ENCODE measurements at regions not wholly inside any gene's neighbourhood (a gene's known extent, or its start where the extent isn't known, plus 50 kb on each side); places are given as distances from the start of the nearest gene placed in this dataset.
A peak's percentile ranks its signal among the peaks of the same experiment; 100 is the strongest.

DNA sequence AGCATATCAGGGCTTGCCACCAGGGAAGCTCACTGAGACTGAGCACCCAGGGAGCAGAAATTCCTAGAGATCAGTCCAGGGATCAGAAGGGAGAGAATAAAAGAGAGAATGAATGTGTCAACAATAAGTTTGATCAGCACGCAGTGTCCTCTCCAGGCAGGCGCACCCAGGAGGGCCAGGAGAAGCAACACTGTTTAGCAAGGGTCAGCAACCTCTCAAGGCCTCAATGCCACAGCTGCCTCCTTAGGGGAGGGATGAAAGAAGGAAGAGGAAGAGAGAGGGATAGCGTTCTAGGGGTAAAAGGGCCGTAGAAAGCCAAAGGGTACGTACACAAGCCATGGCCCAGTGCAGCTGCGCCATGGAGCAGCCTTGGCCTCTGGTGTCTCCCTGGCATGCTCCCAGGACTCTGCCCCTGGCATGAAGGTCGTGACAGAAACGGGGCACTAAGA is 399.8 kb downstream of the SHQ1 start:
- Histone ChIP-seq H3K23ac (ENCODE audit: insufficient read length) (no peak overlapping the region), H3K79me1 (ENCODE audit: low read depth, low read length) (no peaks in the 10 kb centered on the region), H3K36me3 (ENCODE audit: control insufficient read depth in 2 of 4, insufficient read depth in 4 of 4, low read length in 3 of 4) (0 out of 8 replicates have a peak, but pooled peaks cover 0 to 2% (median 0%) of the 10 kb centered on the region in 4 experiments), H3K4me1 (replicated peaks in 1 of 4; ENCODE audit: control insufficient read depth in 3 of 4, insufficient read depth in 4 of 4, low read length in 3 of 4) (peaks cover 2 to 6% (median 5%) of the 10 kb centered on the region in 4 experiments; a peak in 5 of 7 replicates), H3K4ac (replicated peaks; ENCODE audit: insufficient read length, low read depth, low read length) (no peak overlapping the region), H4K5ac (ENCODE audit: insufficient read length, low read depth, low read length) (no peak overlapping the region), H4K8ac (ENCODE audit: extremely low read depth, insufficient read depth, low read length) (no peak overlapping the region), H3K4me2 (ENCODE audit: insufficient read depth in 1 of 2, low read depth in 2 of 2, low read length in 2 of 2) (peak overlapping the region in 1 of 2 experiments; percentile 53; a peak in 1 of 4 replicates), H2AK5ac (ENCODE audit: low read depth, low read length) (peak overlapping the region; percentile 82; the same call in 1 of the 2 replicates), H2BK120ac (replicated peaks; ENCODE audit: low read depth, low read length) (no peak overlapping the region), H3K9me3 (ENCODE audit: insufficient read depth in 2 of 2, low read depth in 1 of 2, low read length in 1 of 2) (no peaks in the 10 kb centered on the region), H3K79me2 (ENCODE audit: control insufficient read depth in 1 of 2, insufficient read depth in 2 of 2, low read length in 2 of 2) (peaks cover 27 to 32% of the 10 kb centered on the region in 2 experiments), H2BK5ac (ENCODE audit: low read depth, low read length) (no peak overlapping the region), H4K20me1 (replicated peaks in 1 of 2; ENCODE audit: control insufficient read depth in 1 of 2, insufficient read depth in 2 of 2, low read length in 2 of 2) (peaks cover 11 to 16% of the 10 kb centered on the region in 2 experiments), H3K56ac (replicated peaks; ENCODE audit: insufficient read length, low read depth, low read length) (no peak overlapping the region), H3K27me3 (replicated peaks in 1 of 4; ENCODE audit: control insufficient read depth in 3 of 4, extremely low read depth in 1 of 4, insufficient read depth in 3 of 4, low read length in 3 of 4) (peaks cover 0 to 13% (median 5%) of the 10 kb centered on the region in 4 experiments; a peak in 5 of 7 replicates), H3K9ac (replicated peaks in 1 of 4; ENCODE audit: extremely low read depth in 1 of 4, low read depth in 3 of 4, low read length in 3 of 4) (no peak overlapping the region), H3K14ac (ENCODE audit: insufficient read length) (no peak overlapping the region), H3K27ac (ENCODE audit: low read depth, low read length) (no peak overlapping the region), H2AFZ (ENCODE audit: low read length) (no peak overlapping the region), H3K4me3 (ENCODE audit: extremely low read depth in 1 of 4, insufficient read depth in 2 of 4, low read depth in 3 of 4, low read length in 4 of 4) (no peak overlapping the region), H3K18ac (ENCODE audit: extremely low read depth, low read length) (0 out of 2 replicates have a peak overlapping the region, but pooled peaks have one; percentile 4), H3K23me2 (ENCODE audit: low read depth, low read length) (no peaks in the 10 kb centered on the region; the same call in 1 of the 2 replicates), H2BK20ac (ENCODE audit: low read length) (no peak overlapping the region), H4K91ac (replicated peaks; ENCODE audit: insufficient read length, low read length) (peak overlapping the region; percentile 1), H2BK12ac (ENCODE audit: low read depth, low read length) (peak overlapping the region; percentile 92; the same call in 1 of the 2 replicates), H2BK15ac (ENCODE audit: low read length) (0 out of 2 replicates have a peak overlapping the region, but pooled peaks have one; percentile 93)
- WGBS, 2 experiments (ENCODE audit: extremely low coverage in 1 of 2, insufficient coverage in 1 of 2, insufficient read length in 1 of 2, insufficient replicate concordance in 2 of 2, low coverage in 1 of 2, low lambda C conversion rate in 2 of 2, missing lambda C conversion rate in 1 of 2), result 89% methylated on average over 8 of the region's 8 CpGs; no CpG with 5 or more reads in 1 of the 2 experiments
- DNase-seq (ENCODE audit: low read depth in 1 of 2, low spot score in 2 of 2) (no peak), FAIRE-seq (no peak)
- CTCF ChIA-PET (ENCODE audit: partially characterized antibody), result interaction anchor here (0.6 to 1.4 kb wide), 5 partner anchors 8 to 767 kb away, joined by 3 to 5 read pairs (median 3); no protein-coding TSS in a partner anchor
- POLR2A ChIA-PET (ENCODE audit: partially characterized antibody), result interaction anchor here (0.6 to 1.6 kb wide), 8 partner anchors 9 to 573 kb away, joined by 3 to 7 read pairs (median 4); no protein-coding TSS in a partner anchor
- TF ChIP-seq SIN3A (conservative IDR thresholded peaks at IDR 0.05 in 1 of 2, IDR thresholded peaks at IDR 0.05 in 1 of 2; ENCODE audit: low read depth in 1 of 2, low read length in 2 of 2) (no peak), SIX5 (IDR thresholded peaks at IDR 0.05; ENCODE audit: low read depth, low read length) (no peak), CBX5 (IDR thresholded peaks at IDR 0.05; ENCODE audit: low read depth, low read length) (no peak), KDM1A (IDR thresholded peaks at IDR 0.05; ENCODE audit: borderline replicate concordance, low read length) (no peak), SP2 (IDR thresholded peaks at IDR 0.05; ENCODE audit: low read length) (no peak), RXRA (IDR thresholded peaks at IDR 0.05; ENCODE audit: insufficient read depth, low read depth, low read length) (no peak), KDM5A (IDR thresholded peaks at IDR 0.05; ENCODE audit: low read length) (no peak), PHF8 (conservative IDR thresholded peaks at IDR 0.05; ENCODE audit: low read depth, low read length) (no peak), EGR1 (IDR thresholded peaks at IDR 0.05; ENCODE audit: borderline replicate concordance, low read depth, low read length) (no peak), TAF7 (optimal IDR thresholded peaks at IDR 0.05; ENCODE audit: borderline replicate concordance, low read depth, low read length) (no peak), SRF (IDR thresholded peaks at IDR 0.05; ENCODE audit: low read depth, low read length) (no peak), TEAD4 (IDR thresholded peaks at IDR 0.05; ENCODE audit: low read depth, low read length) (no peak)
- TF ChIP-seq, protein P1, sequence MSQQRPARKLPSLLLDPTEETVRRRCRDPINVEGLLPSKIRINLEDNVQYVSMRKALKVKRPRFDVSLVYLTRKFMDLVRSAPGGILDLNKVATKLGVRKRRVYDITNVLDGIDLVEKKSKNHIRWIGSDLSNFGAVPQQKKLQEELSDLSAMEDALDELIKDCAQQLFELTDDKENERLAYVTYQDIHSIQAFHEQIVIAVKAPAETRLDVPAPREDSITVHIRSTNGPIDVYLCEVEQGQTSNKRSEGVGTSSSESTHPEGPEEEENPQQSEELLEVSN (IDR thresholded peaks at IDR 0.05), result no peak

Measured in H1 (cell line).